Peyer's patch (tissue), 4 donors: ENCODE measurements at regions not wholly inside any gene's neighbourhood (a gene's known extent, or its start where the extent isn't known, plus 50 kb on each side); places are given as distances from the start of the nearest gene placed in this dataset.

Source experiments
- DNase-seq, 3 donors: peaks; one replicate each; pipeline ENCODE4 v3.0.0-alpha.2; 2017 to 2019
- H3K27ac ChIP-seq, 4 donors: fragments of 200-600 bp; sonication (generic); one replicate each; pipeline ENCODE4 v1.5.1; 2016 to 2019
- H3K27me3 ChIP-seq, 2 donors: fragments of 200-600 bp; sonication (generic); one replicate each; pipeline ENCODE4 v1.5.1; 2019
- H3K36me3 ChIP-seq, 3 donors: fragments of 200-600 bp; sonication (generic); one replicate each; pipeline ENCODE4 v1.5.1; 2016 to 2019
- H3K4me1 ChIP-seq, 4 donors: fragments of 200-600 bp; sonication (generic); one replicate each; pipeline ENCODE4 v1.5.1; 2016 to 2019
- H3K4me3 ChIP-seq, 4 donors: fragments of 200-600 bp; sonication (generic); 1 replicate in 3 of 4; 2 replicates in 1 of 4; pipeline ENCODE4 v1.5.1; 2016 to 2019; ENCODE audit warnings: mild to moderate bottlenecking in 1 of 4
- H3K9me3 ChIP-seq, 4 donors: fragments of 200-600 bp; sonication (generic); one replicate each; pipeline ENCODE4 v1.5.1; 2016 to 2019; ENCODE audit warnings: mild to moderate bottlenecking in 1 of 4
- POLR2A ChIP-seq, 2 donors: fragments of 450-650 bp; IDR thresholded peaks; one replicate each; pipeline ENCODE4 v1.5.1; 2017; ENCODE audit warnings: antibody characterized with exemption in 2 of 2, mild to moderate bottlenecking in 2 of 2, moderate library complexity in 2 of 2
- TF ChIP-seq, protein P1 (sequence below), 6 experiments: fragments of 450-650 bp in 4 of 6; fragments of 200-600 bp in 2 of 6; sonication (generic) in 1 of 6; IDR thresholded peaks; one replicate each; pipeline ENCODE4 v1.5.1; 2017 to 2019; ENCODE audit warnings: antibody characterized with exemption in 6 of 6, mild to moderate bottlenecking in 3 of 6, moderate library complexity in 1 of 6

DNA sequence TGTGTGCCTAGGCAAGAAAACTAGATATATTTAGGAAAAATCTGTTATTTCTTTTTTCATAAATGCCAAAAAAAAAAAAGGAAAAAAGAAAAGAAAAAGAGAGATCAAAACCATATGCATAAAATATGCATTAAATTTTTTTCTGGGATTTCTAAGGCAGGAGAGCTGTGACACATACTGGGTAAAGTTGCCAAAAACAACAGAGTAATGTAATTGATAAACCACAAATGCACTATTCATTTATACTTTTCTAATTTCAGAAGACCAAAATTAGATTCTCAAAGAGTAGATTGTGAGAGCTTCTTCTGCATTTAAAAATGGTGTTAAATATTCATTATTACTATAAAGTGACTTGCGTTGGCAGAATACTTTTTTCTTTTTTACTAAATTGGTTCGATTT, 673.8 kb upstream of the MGAT4C start:
- Histone ChIP-seq H3K27ac (no peak overlapping the region), H3K9me3 (no peaks in the 10 kb centered on the region), H3K4me1 (no peaks in the 10 kb centered on the region), H3K27me3 (no peaks in the 10 kb centered on the region), H3K36me3 (no peaks in the 10 kb centered on the region), H3K4me3 (no peak overlapping the region)
- TF ChIP-seq, protein P1, sequence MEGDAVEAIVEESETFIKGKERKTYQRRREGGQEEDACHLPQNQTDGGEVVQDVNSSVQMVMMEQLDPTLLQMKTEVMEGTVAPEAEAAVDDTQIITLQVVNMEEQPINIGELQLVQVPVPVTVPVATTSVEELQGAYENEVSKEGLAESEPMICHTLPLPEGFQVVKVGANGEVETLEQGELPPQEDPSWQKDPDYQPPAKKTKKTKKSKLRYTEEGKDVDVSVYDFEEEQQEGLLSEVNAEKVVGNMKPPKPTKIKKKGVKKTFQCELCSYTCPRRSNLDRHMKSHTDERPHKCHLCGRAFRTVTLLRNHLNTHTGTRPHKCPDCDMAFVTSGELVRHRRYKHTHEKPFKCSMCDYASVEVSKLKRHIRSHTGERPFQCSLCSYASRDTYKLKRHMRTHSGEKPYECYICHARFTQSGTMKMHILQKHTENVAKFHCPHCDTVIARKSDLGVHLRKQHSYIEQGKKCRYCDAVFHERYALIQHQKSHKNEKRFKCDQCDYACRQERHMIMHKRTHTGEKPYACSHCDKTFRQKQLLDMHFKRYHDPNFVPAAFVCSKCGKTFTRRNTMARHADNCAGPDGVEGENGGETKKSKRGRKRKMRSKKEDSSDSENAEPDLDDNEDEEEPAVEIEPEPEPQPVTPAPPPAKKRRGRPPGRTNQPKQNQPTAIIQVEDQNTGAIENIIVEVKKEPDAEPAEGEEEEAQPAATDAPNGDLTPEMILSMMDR (IDR thresholded peaks at IDR 0.05): no peak
- TF ChIP-seq POLR2A (IDR thresholded peaks at IDR 0.05): no peak
- no peak for DNase-seq

DNA sequence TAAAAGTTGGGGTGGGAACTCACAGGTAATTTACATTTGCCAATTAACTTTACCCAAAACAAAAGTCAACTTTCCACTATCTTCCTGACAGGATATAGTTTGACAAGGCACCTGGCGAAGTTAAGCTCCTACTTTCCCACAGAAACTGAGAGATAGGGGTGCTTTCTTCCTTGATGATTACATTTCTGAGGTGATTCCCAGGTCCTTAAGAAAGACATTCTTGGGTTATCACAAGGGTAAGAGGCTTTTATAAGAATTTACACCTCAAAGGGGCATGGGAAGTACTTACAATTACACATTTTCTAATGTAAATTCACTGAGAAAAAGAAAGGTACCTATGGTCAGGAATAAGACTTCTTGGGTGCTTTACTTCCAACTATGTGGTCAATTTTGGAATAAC, 660.9 kb upstream of the MGAT4C start:
- Histone ChIP-seq H3K4me3 (no peak overlapping the region), H3K36me3 (no peaks in the 10 kb centered on the region), H3K4me1 (no peaks in the 10 kb centered on the region), H3K9me3 (no peaks in the 10 kb centered on the region), H3K27me3 (no peaks in the 10 kb centered on the region), H3K27ac (no peak overlapping the region)
- TF ChIP-seq, protein P1 (IDR thresholded peaks at IDR 0.05): no peak
- no peak for TF ChIP-seq POLR2A (IDR thresholded peaks at IDR 0.05)
- DNase-seq: no peak

DNA sequence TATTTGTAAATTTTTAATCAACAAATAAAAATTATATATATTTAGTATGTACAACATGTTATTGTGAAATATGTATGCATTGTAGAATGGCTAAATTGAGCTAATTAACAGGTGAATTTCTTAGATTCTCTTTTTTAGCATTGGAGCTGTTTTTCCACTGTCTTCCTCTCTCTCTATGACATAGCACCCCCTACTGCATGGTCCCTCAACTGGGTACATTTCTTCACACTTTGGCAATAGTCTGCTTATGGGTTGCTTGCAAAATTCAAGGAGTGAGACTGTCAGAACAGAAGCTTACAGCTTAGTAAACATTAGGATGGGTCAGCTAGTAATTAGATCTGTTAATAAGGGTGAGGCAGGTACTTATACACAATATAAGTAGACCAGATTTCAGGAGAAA, 658.5 kb upstream of the MGAT4C start:
- H3K4me3 ChIP-seq: no peak overlapping the region
- H3K4me1 ChIP-seq: no peaks in the 10 kb centered on the region
- H3K36me3 ChIP-seq: no peaks in the 10 kb centered on the region
- TF ChIP-seq, protein P1 (IDR thresholded peaks at IDR 0.05): no peak
- TF ChIP-seq POLR2A (IDR thresholded peaks at IDR 0.05): no peak
- no peaks in the 10 kb centered on the region for H3K9me3 ChIP-seq
- H3K27ac ChIP-seq: no peak overlapping the region
- DNase-seq: no peak
- no peaks in the 10 kb centered on the region for H3K27me3 ChIP-seq

DNA sequence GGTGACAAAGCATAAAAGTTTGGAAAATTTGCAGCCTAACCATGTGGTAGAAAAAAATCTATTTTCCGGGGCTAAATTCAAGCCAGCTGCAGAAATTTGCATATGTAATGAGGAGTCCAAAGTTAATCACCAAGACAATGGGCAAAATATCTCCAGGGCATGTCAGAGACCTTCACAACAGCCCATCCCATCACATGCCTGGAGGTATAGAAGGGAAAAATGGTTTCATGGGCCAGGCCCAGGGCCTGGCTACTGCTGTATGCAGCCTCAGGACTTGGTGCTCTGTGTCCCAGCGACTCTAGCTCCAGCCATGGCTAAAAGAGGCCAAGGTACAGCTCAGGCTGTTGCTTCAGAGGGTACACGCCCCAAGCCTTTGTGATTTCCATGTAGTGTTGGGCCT, 655.8 kb upstream of the MGAT4C start:
- TF ChIP-seq POLR2A (IDR thresholded peaks at IDR 0.05): no peak
- TF ChIP-seq, protein P1 (IDR thresholded peaks at IDR 0.05): no peak
- no peak overlapping the region for H3K27ac ChIP-seq
- H3K36me3 ChIP-seq: no peaks in the 10 kb centered on the region
- no peak overlapping the region for H3K4me3 ChIP-seq
- no peaks in the 10 kb centered on the region for H3K27me3 ChIP-seq
- H3K4me1 ChIP-seq: no peaks in the 10 kb centered on the region
- DNase-seq: no peak
- no peaks in the 10 kb centered on the region for H3K9me3 ChIP-seq

DNA sequence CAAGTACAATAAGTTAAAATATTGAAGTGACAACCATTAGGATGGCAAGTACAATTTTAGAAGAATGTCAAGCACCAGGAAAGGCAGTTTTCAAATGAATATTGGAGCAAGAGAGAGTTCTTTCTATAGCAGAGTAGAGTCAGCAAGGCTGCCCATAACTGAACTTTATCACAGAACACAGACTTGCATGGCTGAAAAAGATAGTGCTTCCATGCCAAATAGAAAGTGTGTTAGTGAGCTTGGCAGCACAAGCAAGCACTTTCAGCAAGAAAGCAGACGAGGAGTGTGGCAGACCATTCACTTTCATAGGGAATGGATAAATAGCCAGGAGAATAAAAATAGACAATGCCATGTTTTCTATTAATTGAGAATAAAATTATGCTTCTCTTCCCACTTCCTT, 647.0 kb upstream of the MGAT4C start:
- no peak overlapping the region for H3K4me3 ChIP-seq
- no peaks in the 10 kb centered on the region for H3K4me1 ChIP-seq
- H3K27ac ChIP-seq: no peak overlapping the region
- no peaks in the 10 kb centered on the region for H3K9me3 ChIP-seq
- DNase-seq: no peak
- no peaks in the 10 kb centered on the region for H3K36me3 ChIP-seq
- no peaks in the 10 kb centered on the region for H3K27me3 ChIP-seq
- TF ChIP-seq, protein P1 (IDR thresholded peaks at IDR 0.05): no peak
- no peak for TF ChIP-seq POLR2A (IDR thresholded peaks at IDR 0.05)

DNA sequence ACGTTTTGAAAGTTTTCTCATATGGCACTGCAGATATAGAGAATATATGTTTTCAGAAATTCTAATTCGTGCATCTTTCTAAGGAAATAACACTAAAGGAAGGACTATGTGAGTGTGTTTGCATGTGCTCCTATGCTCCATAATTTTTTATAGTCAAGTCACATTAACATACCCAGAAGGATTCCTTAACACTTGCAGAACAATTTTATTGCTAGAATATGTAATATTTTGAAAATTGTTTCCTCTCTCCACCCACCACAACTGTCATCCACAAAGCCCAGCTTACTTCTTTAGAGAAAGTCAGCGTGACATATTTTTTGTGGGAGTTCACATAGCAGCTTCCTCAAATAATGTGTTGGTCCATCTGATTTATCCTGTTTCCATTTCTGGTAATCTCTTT, 604.6 kb upstream of the MGAT4C start:
- no peaks in the 10 kb centered on the region for H3K27me3 ChIP-seq
- no peak overlapping the region for H3K27ac ChIP-seq
- TF ChIP-seq POLR2A (IDR thresholded peaks at IDR 0.05): no peak
- TF ChIP-seq, protein P1 (IDR thresholded peaks at IDR 0.05): no peak
- no peak overlapping the region for H3K4me3 ChIP-seq
- no peaks in the 10 kb centered on the region for H3K36me3 ChIP-seq
- no peaks in the 10 kb centered on the region for H3K4me1 ChIP-seq
- H3K9me3 ChIP-seq: no peaks in the 10 kb centered on the region
- DNase-seq: no peak
